K562 (cell line): ENCODE measurements at regions not wholly inside any gene's neighbourhood (a gene's known extent, or its start where the extent isn't known, plus 50 kb on each side); places are given as distances from the start of the nearest gene placed in this dataset.

Experiments
- ATAC-seq: fragments of 200-7000 bp; cut with Tn5 transposase; 3 replicates; pipeline ENCODE4 v1.9.1; 2020; ENCODE audit warnings: moderate library complexity
- BruUV-seq: library from RNA; stranded (reverse); fragments of 400-500 nt; replicated peaks from 2 replicates; lab custom pipeline; 2021; lab: Mats Ljungman, UMichigan
- CTCF ChIA-PET: fragments of 300-600 bp; formaldehyde crosslinking; extraction: SDS; loops from one replicate; lab custom pipeline; 2021; ENCODE audit warnings: low intra/inter-chr PET ratio; lab: Yijun Ruan, JAX
- POLR2A ChIA-PET: fragments of 300-600, 350-650 bp; sonication (Branson Sonifier 250); formaldehyde crosslinking; extraction: SDS; loops from one replicate; lab custom pipeline; 2021; ENCODE audit warnings: antibody characterized with exemption, inconsistent platforms; lab: Yijun Ruan, JAX
- DNase-seq, 4 experiments: peaks; one replicate each; pipeline versions ENCODE4 v3.0.0 to v3.0.0-alpha.2; 2011 to 2018; ENCODE audit warnings: low spot score in 3 of 4, mixed read lengths in 3 of 4; ENCODE audit errors: extremely low read depth in 1 of 4
- FAIRE-seq: peaks from 2 replicates; lab custom pipeline; 2011; peaks lifted over from hg19 to GRCh38; lab: Jason Lieb, UNC
- H2AFZ ChIP-seq: 2 replicates; pipeline ENCODE4 v1.6.0; 2011; ENCODE audit warnings: low read depth, low read length, control low read depth, inconsistent platforms
- H3K27ac ChIP-seq: fragments of 200-600 bp; 3 replicates; pipeline ENCODE4 v1.8.0; 2011; ENCODE audit warnings: low read depth, mild to moderate bottlenecking, control low read depth, inconsistent platforms, low read length, moderate library complexity, mixed read lengths; ENCODE audit errors: extremely low read depth
- H3K27me3 ChIP-seq, 2 experiments: fragments of 300-600 bp in 1 of 2; 2 replicates in 1 of 2; 3 replicates in 1 of 2; pipeline versions ENCODE4 v1.6.0 to v1.8.0; 2011; ENCODE audit warnings: inconsistent platforms in 2 of 2, low read length in 2 of 2, mild to moderate bottlenecking in 1 of 2, mixed read lengths in 1 of 2, moderate library complexity in 1 of 2; ENCODE audit not compliant: control insufficient read depth in 2 of 2, insufficient read depth in 2 of 2
- H3K36me3 ChIP-seq: fragments of 300-600 bp; 3 replicates; pipeline ENCODE4 v1.8.0; 2011; ENCODE audit warnings: mild to moderate bottlenecking, low read length, inconsistent platforms; ENCODE audit not compliant: control insufficient read depth, insufficient read depth
- H3K4me1 ChIP-seq, 2 experiments: fragments of 200-600 bp in 1 of 2; replicated peaks in 1 of 2; 2 replicates in 1 of 2; 3 replicates in 1 of 2; pipeline versions ENCODE4 v1.5.1 to v1.8.0; 2011; ENCODE audit warnings: inconsistent platforms in 2 of 2, low read length in 2 of 2, mild to moderate bottlenecking in 1 of 2, mixed read lengths in 1 of 2, moderate library complexity in 1 of 2; ENCODE audit not compliant: control insufficient read depth in 2 of 2, insufficient read depth in 2 of 2
- H3K4me2 ChIP-seq: 2 replicates; pipeline ENCODE4 v1.6.1; 2011; ENCODE audit warnings: low read length, control low read depth, inconsistent platforms, mixed read lengths; ENCODE audit not compliant: insufficient read depth
- H3K4me3 ChIP-seq: fragments of 200-600 bp; sonication (generic), shearing (Covaris generic); 2 replicates; pipeline ENCODE4 v1.5.1; 2016; ENCODE audit warnings: control low read depth, inconsistent platforms
- H3K79me2 ChIP-seq: fragments of 200-600 bp; 3 replicates; pipeline ENCODE4 v1.8.0; 2011; ENCODE audit warnings: low read length, inconsistent platforms; ENCODE audit not compliant: control insufficient read depth, insufficient read depth
- H3K9ac ChIP-seq, 2 experiments: 2 replicates each; pipeline versions ENCODE4 v1.6.0 to v1.6.1; 2011; ENCODE audit warnings: low read depth in 2 of 2, low read length in 2 of 2, control low read depth in 1 of 2, inconsistent platforms in 1 of 2, mild to moderate bottlenecking in 1 of 2, mixed read lengths in 1 of 2; ENCODE audit not compliant: insufficient read depth in 1 of 2
- H3K9me1 ChIP-seq: one replicate; pipeline ENCODE4 v1.6.0; 2011; ENCODE audit warnings: inconsistent platforms, mild to moderate bottlenecking, low read length, moderate library complexity; ENCODE audit not compliant: control insufficient read depth, insufficient read depth
- H3K9me3 ChIP-seq: replicated peaks from 2 replicates; pipeline ENCODE4 v1.5.1; 2011; ENCODE audit warnings: low read depth, low read length, inconsistent platforms; ENCODE audit not compliant: control insufficient read depth, insufficient read depth
- H4K20me1 ChIP-seq: replicated peaks from 2 replicates; pipeline ENCODE4 v1.6.1; 2011; ENCODE audit warnings: low read length, inconsistent platforms, mixed read lengths; ENCODE audit not compliant: control insufficient read depth, insufficient read depth
- CCAR2 ChIP-seq: fragments of 200-400 bp; formaldehyde crosslinking; IDR thresholded peaks from 2 replicates; pipeline ENCODE4 v1.6.1; 2017; ENCODE audit warnings: mild to moderate bottlenecking, low read depth, low read length
- CREB1 ChIP-seq, 2 experiments: sonication (generic) in 1 of 2; formaldehyde crosslinking in 1 of 2; IDR thresholded peaks; 2 replicates each; pipeline versions ENCODE4 v1.6.1 to v1.8.0; 2012 to 2022; ENCODE audit warnings: inconsistent platforms in 1 of 2, mild to moderate bottlenecking in 1 of 2, missing genetic modification reagents in 1 of 2, moderate library complexity in 1 of 2
- HCFC1 ChIP-seq: IDR thresholded peaks from 2 replicates; pipeline ENCODE4 v1.6.1; 2012; ENCODE audit warnings: low read depth, low read length, improper control_type of control experiment
- KLF1 ChIP-seq: fragments of 450-650 bp; IDR thresholded peaks from 2 replicates; pipeline ENCODE4 v1.6.1; 2016; ENCODE audit warnings: missing genetic modification characterization, missing compliant biosample characterization
- LEF1 ChIP-seq: fragments of 450-650 bp; IDR thresholded peaks from 2 replicates; pipeline ENCODE4 v1.6.1; 2016; ENCODE audit warnings: mild to moderate bottlenecking
- MIER1 ChIP-seq: fragments of 450-650 bp; IDR thresholded peaks from 2 replicates; pipeline ENCODE4 v1.6.1; 2016; ENCODE audit warnings: antibody characterized with exemption, mild to moderate bottlenecking, low read depth
- NCOR1 ChIP-seq: fragments of 450-650 bp; IDR thresholded peaks from 2 replicates; pipeline ENCODE4 v1.6.1; 2016; ENCODE audit warnings: mild to moderate bottlenecking, moderate library complexity
- SIRT6 ChIP-seq: IDR thresholded peaks from one replicate; pipeline ENCODE4 v1.6.1; 2012; ENCODE audit warnings: low read depth, mild to moderate bottlenecking, control low read depth, inconsistent platforms, low read length, moderate library complexity
- SMARCA5 ChIP-seq: fragments of 450-650 bp; IDR thresholded peaks from 2 replicates; pipeline ENCODE4 v1.6.1; 2016
- WGBS: fragments of 100-300 bp; shearing (Covaris generic); methylation state at CpG from one replicate; pipeline ENCODE4 v1.1.6; 2016; ENCODE audit warnings: low coverage, mixed read lengths; ENCODE audit not compliant: insufficient coverage; ENCODE audit errors: missing lambda C conversion rate; 5-methylcytosine and 5-hydroxymethylcytosine counted together
- in situ Hi-C: fragments of 300-500 bp; cut with MboI; formaldehyde crosslinking; loops from 4 replicates; pipeline ENCODE4 v1.15.0; 2018; ENCODE audit warnings: inconsistent platforms, mixed read lengths
- intact Hi-C: fragments of 100-400 bp; cut with micrococcal nuclease; formaldehyde crosslinking; loops from 2 replicates; pipeline ENCODE4 v1.14.2; 2022
- TF ChIP-seq, protein P1 (sequence below): sonication (generic); formaldehyde crosslinking; IDR thresholded peaks from 2 replicates; pipeline ENCODE4 v1.8.1; 2023; ENCODE audit warnings: mild to moderate bottlenecking, missing genetic modification reagents
- TF ChIP-seq, protein P2 (sequence below): fragments of 200-400 bp; formaldehyde crosslinking; IDR thresholded peaks from 2 replicates; pipeline ENCODE4 v1.6.1; 2017; ENCODE audit warnings: mild to moderate bottlenecking, low read depth, low read length, moderate library complexity
- TF ChIP-seq, protein P3 (sequence below): fragments of 250-450 bp; sonication (Bioruptor Pico); IDR thresholded peaks from 2 replicates; pipeline ENCODE4 v1.5.0; 2021
- TF ChIP-seq, protein P4 (sequence below): fragments of 250-450 bp; sonication (Bioruptor Pico); IDR thresholded peaks from 2 replicates; pipeline ENCODE4 v1.4.0; 2020; ENCODE audit warnings: mild to moderate bottlenecking, moderate library complexity, borderline replicate concordance

DNA sequence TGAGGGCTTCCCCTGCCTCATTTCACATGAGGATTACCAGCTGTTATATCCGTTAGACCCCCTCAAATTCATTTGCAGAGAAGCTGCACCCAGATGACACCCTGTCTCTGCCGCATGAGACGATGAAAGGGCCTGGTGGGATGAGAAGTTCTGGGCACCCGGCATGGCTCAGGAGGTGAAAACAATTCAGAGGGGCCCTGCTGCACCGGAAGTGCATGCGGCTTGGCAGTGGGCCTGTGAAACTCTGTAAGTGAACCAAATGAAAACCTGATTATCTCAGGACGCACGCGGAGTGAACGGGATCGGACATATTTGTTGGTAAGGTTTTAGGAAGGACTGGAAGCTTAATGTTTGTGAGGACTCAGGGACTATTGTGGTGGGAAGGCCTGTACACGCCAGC is 511.2 kb downstream of the TCERG1L start:
- no peak overlapping the region for H3K9ac ChIP-seq
- H3K4me2 ChIP-seq, result no peak overlapping the region
- FAIRE-seq (no peak), DNase-seq (no peak), ATAC-seq (no peak)
- no peak overlapping the region for H3K4me3 ChIP-seq
- intact Hi-C loops, result no loop called here
- no peaks in the 10 kb centered on the region for H3K36me3 ChIP-seq
- no peaks in the 10 kb centered on the region for H4K20me1 ChIP-seq
- WGBS, result 2% methylated on average over 11 of the region's 12 CpGs
- H3K9me3 ChIP-seq, result no peaks in the 10 kb centered on the region
- no peaks in the 10 kb centered on the region for H3K9me1 ChIP-seq
- 0 out of 5 replicates have a peak, but pooled peaks cover 0 to 4% of the 10 kb centered on the region in 2 experiments for H3K27me3 ChIP-seq
- ChIA-PET CTCF (no interaction called here), POLR2A (no interaction called here)
- in situ Hi-C loops, result no loop called here
- H2AFZ ChIP-seq, result no peak overlapping the region
- BruUV-seq, result no TSS peak
- H3K79me2 ChIP-seq, result no peaks in the 10 kb centered on the region
- no peak overlapping the region for H3K27ac ChIP-seq
- H3K4me1 ChIP-seq, result no peaks in the 10 kb centered on the region
- no peak for TF ChIP-seq CREB1 (IDR thresholded peaks at IDR 0.05)
- no peak for TF ChIP-seq CREB1 (CRISPR knock-in tag; IDR thresholded peaks at IDR 0.05)
- TF ChIP-seq, protein P1, sequence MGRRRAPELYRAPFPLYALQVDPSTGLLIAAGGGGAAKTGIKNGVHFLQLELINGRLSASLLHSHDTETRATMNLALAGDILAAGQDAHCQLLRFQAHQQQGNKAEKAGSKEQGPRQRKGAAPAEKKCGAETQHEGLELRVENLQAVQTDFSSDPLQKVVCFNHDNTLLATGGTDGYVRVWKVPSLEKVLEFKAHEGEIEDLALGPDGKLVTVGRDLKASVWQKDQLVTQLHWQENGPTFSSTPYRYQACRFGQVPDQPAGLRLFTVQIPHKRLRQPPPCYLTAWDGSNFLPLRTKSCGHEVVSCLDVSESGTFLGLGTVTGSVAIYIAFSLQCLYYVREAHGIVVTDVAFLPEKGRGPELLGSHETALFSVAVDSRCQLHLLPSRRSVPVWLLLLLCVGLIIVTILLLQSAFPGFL, result no peak
- no peak for TF ChIP-seq SIRT6
- TF ChIP-seq, protein P2, sequence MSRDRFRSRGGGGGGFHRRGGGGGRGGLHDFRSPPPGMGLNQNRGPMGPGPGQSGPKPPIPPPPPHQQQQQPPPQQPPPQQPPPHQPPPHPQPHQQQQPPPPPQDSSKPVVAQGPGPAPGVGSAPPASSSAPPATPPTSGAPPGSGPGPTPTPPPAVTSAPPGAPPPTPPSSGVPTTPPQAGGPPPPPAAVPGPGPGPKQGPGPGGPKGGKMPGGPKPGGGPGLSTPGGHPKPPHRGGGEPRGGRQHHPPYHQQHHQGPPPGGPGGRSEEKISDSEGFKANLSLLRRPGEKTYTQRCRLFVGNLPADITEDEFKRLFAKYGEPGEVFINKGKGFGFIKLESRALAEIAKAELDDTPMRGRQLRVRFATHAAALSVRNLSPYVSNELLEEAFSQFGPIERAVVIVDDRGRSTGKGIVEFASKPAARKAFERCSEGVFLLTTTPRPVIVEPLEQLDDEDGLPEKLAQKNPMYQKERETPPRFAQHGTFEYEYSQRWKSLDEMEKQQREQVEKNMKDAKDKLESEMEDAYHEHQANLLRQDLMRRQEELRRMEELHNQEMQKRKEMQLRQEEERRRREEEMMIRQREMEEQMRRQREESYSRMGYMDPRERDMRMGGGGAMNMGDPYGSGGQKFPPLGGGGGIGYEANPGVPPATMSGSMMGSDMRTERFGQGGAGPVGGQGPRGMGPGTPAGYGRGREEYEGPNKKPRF, result no peak
- no peak for TF ChIP-seq HCFC1
- no peak for TF ChIP-seq MIER1
- TF ChIP-seq, protein P3, sequence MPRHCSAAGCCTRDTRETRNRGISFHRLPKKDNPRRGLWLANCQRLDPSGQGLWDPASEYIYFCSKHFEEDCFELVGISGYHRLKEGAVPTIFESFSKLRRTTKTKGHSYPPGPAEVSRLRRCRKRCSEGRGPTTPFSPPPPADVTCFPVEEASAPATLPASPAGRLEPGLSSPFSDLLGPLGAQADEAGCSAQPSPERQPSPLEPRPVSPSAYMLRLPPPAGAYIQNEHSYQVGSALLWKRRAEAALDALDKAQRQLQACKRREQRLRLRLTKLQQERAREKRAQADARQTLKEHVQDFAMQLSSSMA (CRISPR knock-in tag), result no peak
- TF ChIP-seq NCOR1, result no peak
- no peak for TF ChIP-seq CCAR2
- TF ChIP-seq, protein P4, sequence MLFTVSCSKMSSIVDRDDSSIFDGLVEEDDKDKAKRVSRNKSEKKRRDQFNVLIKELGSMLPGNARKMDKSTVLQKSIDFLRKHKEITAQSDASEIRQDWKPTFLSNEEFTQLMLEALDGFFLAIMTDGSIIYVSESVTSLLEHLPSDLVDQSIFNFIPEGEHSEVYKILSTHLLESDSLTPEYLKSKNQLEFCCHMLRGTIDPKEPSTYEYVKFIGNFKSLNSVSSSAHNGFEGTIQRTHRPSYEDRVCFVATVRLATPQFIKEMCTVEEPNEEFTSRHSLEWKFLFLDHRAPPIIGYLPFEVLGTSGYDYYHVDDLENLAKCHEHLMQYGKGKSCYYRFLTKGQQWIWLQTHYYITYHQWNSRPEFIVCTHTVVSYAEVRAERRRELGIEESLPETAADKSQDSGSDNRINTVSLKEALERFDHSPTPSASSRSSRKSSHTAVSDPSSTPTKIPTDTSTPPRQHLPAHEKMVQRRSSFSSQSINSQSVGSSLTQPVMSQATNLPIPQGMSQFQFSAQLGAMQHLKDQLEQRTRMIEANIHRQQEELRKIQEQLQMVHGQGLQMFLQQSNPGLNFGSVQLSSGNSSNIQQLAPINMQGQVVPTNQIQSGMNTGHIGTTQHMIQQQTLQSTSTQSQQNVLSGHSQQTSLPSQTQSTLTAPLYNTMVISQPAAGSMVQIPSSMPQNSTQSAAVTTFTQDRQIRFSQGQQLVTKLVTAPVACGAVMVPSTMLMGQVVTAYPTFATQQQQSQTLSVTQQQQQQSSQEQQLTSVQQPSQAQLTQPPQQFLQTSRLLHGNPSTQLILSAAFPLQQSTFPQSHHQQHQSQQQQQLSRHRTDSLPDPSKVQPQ (CRISPR knock-in tag), result no peak
- no peak for TF ChIP-seq SMARCA5
- TF ChIP-seq LEF1, result no peak
- TF ChIP-seq KLF1 (tag), result no peak
